Lung (tissue), 11 donors: ENCODE measurements at regions not wholly inside any gene's neighbourhood (a gene's known extent, or its start where the extent isn't known, plus 50 kb on each side); places are given as distances from the start of the nearest gene placed in this dataset.

Experiments used
- ATAC-seq: fragments of 200-7000 bp; cut with Tn5 transposase; one replicate; pipeline ENCODE4 v1.9.1; 2020; ENCODE audit warnings: moderate number of reproducible peaks; ENCODE audit not compliant: insufficient read depth, low FRiP score
- DNase-seq, 3 donors: peaks; one replicate each; pipeline ENCODE4 v3.0.0-alpha.2; 2013 to 2017
- H3K27ac ChIP-seq, 2 donors: one replicate each; pipeline ENCODE4 v1.5.1; 2013; ENCODE audit warnings: mild to moderate bottlenecking in 2 of 2, moderate library complexity in 2 of 2, control low read depth in 1 of 2, inconsistent platforms in 1 of 2, low read depth in 1 of 2, low read length in 1 of 2
- H3K27me3 ChIP-seq, 3 donors: one replicate each; pipeline ENCODE4 v1.5.1; 2013; ENCODE audit warnings: low read length in 2 of 3; ENCODE audit not compliant: control insufficient read depth in 3 of 3, insufficient read depth in 3 of 3
- H3K36me3 ChIP-seq, 4 donors: one replicate each; pipeline ENCODE4 v1.5.1; 2013; ENCODE audit warnings: low read length in 4 of 4, mild to moderate bottlenecking in 1 of 4, moderate library complexity in 1 of 4; ENCODE audit not compliant: control insufficient read depth in 4 of 4, insufficient read depth in 4 of 4
- H3K4me1 ChIP-seq, 5 donors: one replicate each; pipeline ENCODE4 v1.5.1; 2013; ENCODE audit warnings: low read length in 5 of 5, mild to moderate bottlenecking in 2 of 5, moderate library complexity in 1 of 5; ENCODE audit not compliant: control insufficient read depth in 5 of 5, insufficient read depth in 5 of 5
- H3K4me3 ChIP-seq: one replicate; pipeline ENCODE4 v1.5.1; 2013; ENCODE audit warnings: mild to moderate bottlenecking, control low read depth, moderate library complexity
- H3K9ac ChIP-seq, 2 donors: one replicate each; pipeline ENCODE4 v1.5.1; 2013; ENCODE audit warnings: low read length in 2 of 2, control low read depth in 1 of 2; ENCODE audit not compliant: insufficient read depth in 1 of 2
- H3K9me3 ChIP-seq, 4 donors: one replicate each; pipeline ENCODE4 v1.5.1; 2013; ENCODE audit warnings: low read length in 3 of 4, mild to moderate bottlenecking in 1 of 4, moderate library complexity in 1 of 4; ENCODE audit not compliant: control insufficient read depth in 4 of 4, insufficient read depth in 3 of 4
- WGBS, 2 donors: extraction: QIAGEN DNeasy Blood & Tissue Kit; methylation state at CpG; one replicate each; pipeline ENCODE4 v1.1.7; 2013; 5-methylcytosine and 5-hydroxymethylcytosine counted together
- TF ChIP-seq, protein P1 (sequence below): IDR thresholded peaks from 2 replicates; pipeline ENCODE4 v1.5.1; 2012; ENCODE audit warnings: mild to moderate bottlenecking; ENCODE audit errors: control extremely low read depth, extremely low read depth
- donor health status: control.
- donor health status: control.
- donor health status: Bipolar disorder and iron deficiency.
- donor health status: healthy.
- donor health status: DM: yes; HTN: yes; CAD: no.

DNA sequence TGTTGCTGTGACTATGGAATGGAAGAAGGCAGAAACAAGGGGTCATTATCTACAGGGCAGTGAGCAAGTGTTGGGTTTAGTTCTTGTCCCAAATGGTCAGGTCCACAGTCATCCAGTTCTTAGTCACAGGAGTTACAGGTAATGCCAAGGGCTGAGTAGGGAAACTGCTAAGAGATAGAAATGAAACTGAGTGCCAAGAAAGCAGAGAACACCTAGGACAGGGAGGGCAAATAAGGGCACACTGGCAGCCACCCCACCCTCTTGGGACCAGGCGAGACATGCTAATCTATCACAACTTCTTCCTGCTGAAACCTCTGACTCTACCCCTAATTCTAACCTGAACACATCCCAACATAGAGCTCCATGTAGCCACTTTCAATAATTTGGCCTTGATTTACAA, 103.2 kb downstream of the KLF4 start:
- no peak overlapping the region for H3K27ac ChIP-seq
- no peak overlapping the region for H3K9ac ChIP-seq
- WGBS, 2 donors = 69 to 86% methylated on average over 1 of the region's 1 CpG
- no peak for ATAC-seq
- H3K4me1 ChIP-seq = peaks cover 0 to 13% (median 7%) of the 10 kb centered on the region in 5 donors
- H3K9me3 ChIP-seq = no peaks in the 10 kb centered on the region
- H3K4me3 ChIP-seq = no peak overlapping the region
- no peaks in the 10 kb centered on the region for H3K27me3 ChIP-seq
- TF ChIP-seq, protein P1, sequence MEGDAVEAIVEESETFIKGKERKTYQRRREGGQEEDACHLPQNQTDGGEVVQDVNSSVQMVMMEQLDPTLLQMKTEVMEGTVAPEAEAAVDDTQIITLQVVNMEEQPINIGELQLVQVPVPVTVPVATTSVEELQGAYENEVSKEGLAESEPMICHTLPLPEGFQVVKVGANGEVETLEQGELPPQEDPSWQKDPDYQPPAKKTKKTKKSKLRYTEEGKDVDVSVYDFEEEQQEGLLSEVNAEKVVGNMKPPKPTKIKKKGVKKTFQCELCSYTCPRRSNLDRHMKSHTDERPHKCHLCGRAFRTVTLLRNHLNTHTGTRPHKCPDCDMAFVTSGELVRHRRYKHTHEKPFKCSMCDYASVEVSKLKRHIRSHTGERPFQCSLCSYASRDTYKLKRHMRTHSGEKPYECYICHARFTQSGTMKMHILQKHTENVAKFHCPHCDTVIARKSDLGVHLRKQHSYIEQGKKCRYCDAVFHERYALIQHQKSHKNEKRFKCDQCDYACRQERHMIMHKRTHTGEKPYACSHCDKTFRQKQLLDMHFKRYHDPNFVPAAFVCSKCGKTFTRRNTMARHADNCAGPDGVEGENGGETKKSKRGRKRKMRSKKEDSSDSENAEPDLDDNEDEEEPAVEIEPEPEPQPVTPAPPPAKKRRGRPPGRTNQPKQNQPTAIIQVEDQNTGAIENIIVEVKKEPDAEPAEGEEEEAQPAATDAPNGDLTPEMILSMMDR = no peak
- DNase-seq = no peak
- H3K36me3 ChIP-seq = no peaks in the 10 kb centered on the region
